ENCODE measurements at regions not wholly inside any gene's neighbourhood (a gene's known extent, or its start where the extent isn't known, plus 50 kb on each side); places are given as distances from the start of the nearest gene placed in this dataset.

- H3K4me3 ChIP-seq (ENCODE audit: low read depth, low read length), result no peak overlapping the region
- DNase-seq (ENCODE audit: low read depth), result no peak
- no peak for TF ChIP-seq CTCF (conservative IDR thresholded peaks at IDR 0.05; ENCODE audit: low read depth, low read length)
Measured at GRCh38 chr3:72231439-72232196, 446.7 kb upstream of the PROK2 start.

GRCh38 chr3:72230774-72231379, 445.9 kb upstream of the PROK2 start:
- TF ChIP-seq CTCF (conservative IDR thresholded peaks at IDR 0.05; ENCODE audit: low read depth, low read length), result no peak
- no peak for DNase-seq (ENCODE audit: low read depth)
- no peak overlapping the region for H3K4me3 ChIP-seq (ENCODE audit: low read depth, low read length)

- H3K4me3 ChIP-seq (ENCODE audit: low read depth, low read length), result no peak overlapping the region
- TF ChIP-seq CTCF (conservative IDR thresholded peaks at IDR 0.05; ENCODE audit: low read depth, low read length), result no peak
Measured at GRCh38 chr3:72229952-72230351, 445.0 kb upstream of the PROK2 start.

GRCh38 chr3:72227486-72228070, 442.6 kb upstream of the PROK2 start:
- DNase-seq (ENCODE audit: low read depth), result no peak
- H3K4me3 ChIP-seq (ENCODE audit: low read depth, low read length), result no peak overlapping the region
- TF ChIP-seq CTCF (conservative IDR thresholded peaks at IDR 0.05; ENCODE audit: low read depth, low read length), result no peak

More at GRCh38 chr3:72229952-72230351, 445.0 kb upstream of the PROK2 start:
- DNase-seq (ENCODE audit: low read depth), result no peak

GRCh38 chr3:72224804-72225509, 440.0 kb upstream of the PROK2 start:
- no peak for TF ChIP-seq CTCF (conservative IDR thresholded peaks at IDR 0.05; ENCODE audit: low read depth, low read length)
- no peak for DNase-seq (ENCODE audit: low read depth)
- H3K4me3 ChIP-seq (ENCODE audit: low read depth, low read length), result no peak overlapping the region

- TF ChIP-seq CTCF (conservative IDR thresholded peaks at IDR 0.05; ENCODE audit: low read depth, low read length), result no peak
- DNase-seq (ENCODE audit: low read depth), result no peak
- H3K4me3 ChIP-seq (ENCODE audit: low read depth, low read length), result no peak overlapping the region
Measured at GRCh38 chr3:72223628-72224027, 438.7 kb upstream of the PROK2 start.
